HG02798 (cell line): ENCODE measurements at regions not wholly inside any gene's neighbourhood (a gene's known extent, or its start where the extent isn't known, plus 50 kb on each side); places are given as distances from the start of the nearest gene placed in this dataset.

Experiments used
- ATAC-seq: cut with Tn5 transposase; IDR thresholded peaks from one replicate; pipeline ENCODE4 v1.9.1; 2021; ENCODE audit warnings: mild to moderate bottlenecking; ENCODE audit not compliant: unreplicated experiment, poor library complexity

GRCh38 chr6:67352717-67353116 lies 1282.4 kb upstream of the ADGRB3 start:
- no peak for ATAC-seq

DNA sequence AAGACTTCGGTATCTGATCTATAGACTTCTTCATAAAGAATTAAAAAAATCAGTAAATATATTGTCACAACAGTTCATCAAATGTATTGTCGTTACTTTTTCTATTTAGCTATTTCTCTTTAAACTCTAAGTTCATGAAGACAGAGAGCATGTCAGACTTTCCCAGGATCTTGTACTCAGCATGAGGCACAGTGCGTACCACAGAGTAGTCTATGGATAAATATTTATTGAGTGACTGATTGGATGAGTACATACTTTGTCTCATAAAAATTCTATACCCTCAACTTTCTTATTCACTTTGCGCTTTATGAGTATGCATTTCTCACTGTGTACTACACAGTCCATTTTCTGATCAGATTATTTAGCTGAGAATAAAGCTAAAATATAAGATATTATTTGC lies 1284.4 kb upstream of the ADGRB3 start:
- ATAC-seq: no peak

GRCh38 chr6:67345946-67346345 lies 1289.1 kb upstream of the ADGRB3 start:
- ATAC-seq: no peak

DNA sequence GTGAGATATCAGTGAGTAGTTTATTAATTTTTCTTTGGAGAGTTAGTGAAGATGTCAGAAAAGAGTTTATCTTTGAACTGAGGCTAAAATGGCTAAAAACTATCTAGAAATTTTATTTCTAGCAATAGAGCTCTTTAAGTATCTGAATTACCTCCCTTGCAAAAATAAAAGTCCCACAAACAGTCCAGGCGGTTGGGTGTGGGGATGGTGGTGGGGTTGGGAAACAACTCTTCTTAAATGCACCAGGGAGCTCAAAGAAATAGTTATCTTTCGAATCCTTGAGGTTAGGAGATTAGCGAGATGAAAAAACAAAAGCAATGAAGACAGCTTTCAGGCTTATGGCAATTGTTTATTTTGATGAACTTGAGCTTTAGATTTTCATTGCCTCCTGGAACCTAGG lies 1299.1 kb upstream of the ADGRB3 start:
- no peak for ATAC-seq

DNA sequence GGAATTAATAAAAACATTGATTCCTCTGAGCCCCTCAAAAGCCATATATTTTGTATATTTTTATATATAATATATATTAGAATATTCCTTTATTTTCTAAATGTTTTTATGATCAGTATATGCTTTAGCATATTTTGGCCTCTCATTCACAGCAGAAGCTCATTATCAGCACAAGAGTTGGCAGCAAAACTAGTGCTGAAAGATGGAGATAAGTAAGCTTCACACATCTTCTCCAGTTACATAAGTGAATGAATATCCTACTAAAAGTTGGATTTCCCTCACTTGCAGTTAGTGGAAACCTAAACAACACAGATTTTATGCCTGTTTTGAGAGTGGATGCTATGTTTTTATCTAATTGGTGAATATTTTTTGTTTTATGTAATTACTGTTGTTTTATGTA lies 1303.8 kb upstream of the ADGRB3 start:
- ATAC-seq: no peak

- ATAC-seq: no peak
Measured at GRCh38 chr6:67328269-67328668, 1306.8 kb upstream of the ADGRB3 start.

GRCh38 chr6:67300430-67301040 lies 1334.5 kb upstream of the ADGRB3 start:
- no peak for ATAC-seq

DNA sequence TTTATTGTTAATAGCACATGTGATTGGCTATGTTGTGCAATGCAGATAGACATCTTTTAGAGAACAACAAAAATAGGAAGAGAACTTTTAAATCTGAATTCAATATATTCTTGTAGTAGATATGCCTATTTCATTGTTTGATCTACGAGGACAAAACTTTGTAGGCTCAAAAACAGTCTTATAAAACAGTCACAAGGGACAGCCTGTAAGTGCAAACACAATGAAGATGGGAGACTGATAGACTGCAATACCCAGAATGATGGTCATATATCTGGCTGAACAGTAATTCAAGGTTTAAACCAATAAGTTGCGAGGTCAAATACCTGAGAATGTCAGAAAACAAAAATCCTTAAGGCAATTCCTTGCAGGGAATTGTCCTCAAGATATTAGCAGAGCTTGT lies 1342.9 kb upstream of the ADGRB3 start:
- ATAC-seq: no peak

- ATAC-seq: no peak
Measured at GRCh38 chr6:67287566-67287965, 1347.5 kb upstream of the ADGRB3 start.

DNA sequence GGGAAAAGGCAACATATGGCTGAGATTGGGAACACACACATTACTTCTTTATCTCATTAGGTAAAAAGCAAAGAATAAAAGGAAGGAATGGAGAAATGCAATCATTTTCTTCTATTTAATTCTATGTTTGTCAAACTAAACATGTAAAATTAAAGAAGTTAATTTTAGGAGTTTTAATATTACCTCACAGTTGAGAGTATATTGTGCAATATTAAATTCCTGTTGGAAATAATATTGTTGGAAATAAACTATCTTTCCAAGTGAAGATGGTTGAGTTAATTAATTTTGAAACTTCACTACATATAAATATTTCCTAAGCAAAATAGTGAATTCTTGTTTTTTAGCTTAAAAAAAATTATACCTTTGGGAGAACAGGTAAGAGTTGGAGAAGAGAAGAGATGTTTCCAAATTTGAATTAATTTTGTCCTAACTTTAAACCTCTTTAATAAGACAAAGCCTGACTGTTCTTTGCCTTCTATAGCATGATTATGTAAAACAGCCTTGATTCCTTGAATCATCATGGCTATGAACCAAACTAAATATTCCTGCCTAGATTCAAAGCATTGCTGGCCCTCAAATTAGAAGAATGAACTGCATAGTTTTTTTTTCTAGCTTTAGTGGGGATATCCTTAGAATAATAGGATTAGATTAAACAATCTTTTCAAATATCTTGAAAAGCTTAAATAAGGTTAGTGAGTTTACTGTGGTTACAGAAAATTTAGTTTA lies 1349.1 kb upstream of the ADGRB3 start:
- no peak for ATAC-seq

- no peak for ATAC-seq
Measured at GRCh38 chr6:67277312-67277711, 1357.8 kb upstream of the ADGRB3 start.

DNA sequence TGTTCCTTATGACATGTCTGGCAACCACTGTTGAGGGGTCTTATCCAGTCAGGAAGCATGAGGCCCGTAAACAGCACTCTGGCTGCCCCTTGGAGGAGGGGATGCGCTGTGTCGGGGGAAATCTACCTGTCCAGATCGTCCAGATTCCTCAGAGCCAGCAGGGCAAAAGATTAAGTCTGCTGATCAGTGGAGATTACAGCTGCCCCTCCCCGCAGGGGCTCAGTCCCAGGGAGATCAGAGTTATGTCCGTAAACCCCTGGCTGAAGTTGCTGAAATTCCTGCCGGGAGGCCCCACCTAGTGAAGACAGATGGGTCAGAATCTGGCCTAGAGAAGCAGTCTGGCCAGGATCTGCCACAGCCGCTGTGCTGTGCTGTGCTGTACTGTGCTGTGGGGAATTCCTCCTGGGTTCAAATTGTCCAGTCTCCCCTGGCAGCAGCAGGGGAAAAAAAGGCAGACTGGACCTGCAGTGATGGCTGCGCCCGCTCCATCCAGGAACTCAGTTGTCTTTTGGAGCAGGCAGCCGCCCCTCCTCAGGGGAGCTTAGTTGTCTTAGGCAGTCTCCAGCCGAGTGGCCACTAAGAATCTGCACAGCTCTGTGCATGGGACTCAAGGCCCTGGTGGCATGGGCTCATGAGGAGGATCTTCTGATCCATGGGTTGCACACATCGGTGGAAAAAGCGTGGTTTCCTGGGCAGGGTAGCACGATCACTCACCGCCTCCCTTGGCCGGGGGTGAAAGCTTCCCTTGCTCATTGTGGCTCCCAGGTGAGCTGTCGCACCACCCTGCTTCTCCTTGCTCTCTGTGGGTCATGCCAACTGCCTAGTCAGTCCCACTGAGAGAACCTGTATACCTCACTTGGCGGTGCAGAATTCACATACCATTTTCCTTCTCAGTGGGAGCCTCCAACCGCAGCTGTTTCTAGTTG lies 1368.8 kb upstream of the ADGRB3 start:
- ATAC-seq: no peak

- no peak for ATAC-seq
Measured at GRCh38 chr6:67252663-67253062, 1382.4 kb upstream of the ADGRB3 start.

DNA sequence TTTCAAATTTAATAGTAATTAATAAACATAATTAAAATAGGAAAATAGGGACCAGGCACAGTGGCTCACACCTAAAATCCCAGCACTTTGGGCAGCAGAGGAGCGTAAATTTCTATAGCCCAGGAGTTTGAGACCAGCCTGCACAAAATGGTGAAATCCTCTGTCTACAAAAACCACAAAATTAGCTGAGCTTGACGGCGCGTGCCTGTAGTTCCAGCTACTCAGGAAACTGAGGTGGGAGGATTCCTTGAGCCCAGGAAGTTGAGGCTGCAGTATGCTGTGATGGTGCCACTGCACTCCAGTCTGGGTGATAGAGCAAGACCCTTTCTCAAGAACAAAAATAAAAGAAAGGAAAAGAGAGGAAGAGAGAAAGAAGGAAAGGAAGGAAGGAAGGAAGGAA lies 1387.0 kb upstream of the ADGRB3 start:
- ATAC-seq: no peak

GRCh38 chr6:67244037-67244436 lies 1391.0 kb upstream of the ADGRB3 start:
- no peak for ATAC-seq

GRCh38 chr6:67237277-67237676 lies 1397.8 kb upstream of the ADGRB3 start:
- no peak for ATAC-seq

GRCh38 chr6:67231092-67231491 lies 1404.0 kb upstream of the ADGRB3 start:
- ATAC-seq: no peak

DNA sequence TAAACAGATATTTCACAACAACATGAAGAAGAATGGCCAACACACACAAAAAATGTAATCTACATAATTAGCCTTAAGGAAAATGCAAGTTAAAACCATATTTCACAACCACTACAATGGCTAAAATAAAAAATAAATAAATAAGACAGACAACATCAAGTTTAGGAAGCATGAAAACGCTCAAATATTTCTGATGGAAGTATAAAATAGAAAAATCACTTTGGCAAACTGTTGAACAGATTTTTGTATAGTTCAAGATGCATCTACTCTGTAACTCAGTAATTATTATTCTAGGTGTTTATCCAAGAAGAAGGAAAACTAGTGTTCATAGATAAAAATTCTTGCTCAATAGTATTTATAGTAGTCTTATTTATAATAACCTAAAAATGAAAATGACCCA lies 1410.1 kb upstream of the ADGRB3 start:
- no peak for ATAC-seq

DNA sequence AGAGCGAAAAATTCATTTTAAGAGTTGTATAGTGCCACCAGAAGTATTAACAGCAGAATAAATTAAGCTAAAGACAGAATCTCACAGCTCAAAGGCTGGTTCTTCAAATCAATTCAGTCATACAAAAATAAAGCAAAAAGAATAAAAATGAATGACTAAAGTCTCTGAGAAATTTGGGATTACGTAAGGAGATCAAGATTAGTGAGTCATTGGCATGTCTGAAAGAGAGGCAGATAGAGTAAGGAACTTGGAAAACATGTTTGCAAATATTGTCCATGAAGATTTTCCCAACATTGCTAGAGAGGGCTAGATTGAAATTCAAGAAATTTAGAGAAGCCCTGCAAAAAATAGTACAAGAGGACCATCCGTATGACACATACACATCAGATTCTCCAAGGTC lies 1413.9 kb upstream of the ADGRB3 start:
- no peak for ATAC-seq

DNA sequence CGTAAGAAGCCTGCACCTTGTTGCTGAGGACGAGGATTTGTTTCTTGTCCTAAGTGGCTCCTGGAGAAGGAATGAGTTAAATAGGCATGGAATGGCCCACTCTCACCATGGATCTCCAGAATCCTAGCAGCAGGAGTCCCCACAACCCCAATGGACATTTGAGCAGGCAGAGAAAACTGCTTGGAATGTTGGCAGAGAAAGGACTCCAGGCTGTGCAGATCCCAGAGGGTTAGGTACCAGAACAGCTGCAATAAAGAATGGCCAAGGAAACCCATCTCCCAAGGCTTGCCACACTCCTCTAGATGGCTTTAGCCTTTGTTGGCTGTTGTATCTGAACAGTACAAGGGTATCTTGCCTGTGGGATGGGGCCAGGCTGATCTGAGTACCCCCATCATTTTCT lies 1415.7 kb upstream of the ADGRB3 start:
- no peak for ATAC-seq

DNA sequence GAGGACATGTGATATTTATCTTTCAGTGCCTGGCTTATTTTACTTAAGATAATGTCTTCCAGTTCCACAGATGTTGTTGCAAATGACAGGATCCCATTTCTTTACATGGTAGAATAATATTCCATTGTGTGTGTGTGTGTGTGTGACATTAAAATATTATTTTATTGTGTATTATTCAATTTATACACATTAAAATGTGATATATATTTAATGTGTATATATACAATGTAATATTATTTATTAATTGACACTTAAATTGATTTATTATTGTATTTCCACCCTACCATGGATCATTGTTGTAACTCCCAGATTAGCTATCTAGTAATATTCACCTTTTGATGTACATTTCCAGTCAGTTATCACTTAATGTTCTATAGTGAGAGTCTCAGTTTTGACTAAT lies 1422.5 kb upstream of the ADGRB3 start:
- no peak for ATAC-seq
